Caco-2 (cell line): ENCODE measurements at regions not wholly inside any gene's neighbourhood (a gene's known extent, or its start where the extent isn't known, plus 50 kb on each side); places are given as distances from the start of the nearest gene placed in this dataset.

Source experiments
- BruUV-seq: library from RNA; stranded (reverse); fragments of 400-500 nt; replicated peaks from 2 replicates; lab custom pipeline; 2021; lab: Mats Ljungman, UMichigan
- CTCF ChIA-PET: fragments of 300-600 bp; sonication (Branson Sonifier 250); formaldehyde crosslinking; loops from one replicate; lab custom pipeline; 2022; ENCODE audit warnings: antibody characterized with exemption; lab: Charles Lee
- POLR2A ChIA-PET: fragments of 300-600 bp; sonication (Branson Sonifier 250); formaldehyde crosslinking; loops from one replicate; lab custom pipeline; 2022; ENCODE audit warnings: antibody characterized with exemption; lab: Charles Lee
- DNase-seq, 2 experiments: peaks; one replicate each; pipeline versions ENCODE4 v3.0.0 to v3.0.0-alpha.2; 2020 to 2022
- H3K27me3 ChIP-seq: replicated peaks from 2 replicates; pipeline ENCODE4 v1.6.0; 2011; ENCODE audit warnings: low read length; ENCODE audit not compliant: control insufficient read depth, insufficient read depth
- H3K36me3 ChIP-seq: 2 replicates; pipeline ENCODE4 v1.5.1; 2011; ENCODE audit warnings: low read length; ENCODE audit not compliant: control insufficient read depth, insufficient read depth
- H3K4me1 ChIP-seq: fragments of 250-450 bp; sonication (Bioruptor Pico); 2 replicates; pipeline ENCODE4 v1.5.1; 2020; ENCODE audit warnings: mild to moderate bottlenecking
- H3K4me3 ChIP-seq: 2 replicates; pipeline ENCODE4 v1.5.1; 2011; ENCODE audit warnings: low read depth, mild to moderate bottlenecking, control low read depth, low read length
- H3K9me3 ChIP-seq: fragments of 250-450 bp; sonication (Bioruptor Pico); 2 replicates; pipeline ENCODE4 v1.5.1; 2020; ENCODE audit warnings: mild to moderate bottlenecking, moderate library complexity
- H3K27ac Mint-ChIP-seq: one replicate; pipeline ENCODE4 v1.8.0; 2022; ENCODE audit warnings: mixed read lengths; ENCODE audit not compliant: unreplicated experiment
- H3K27me3 Mint-ChIP-seq: one replicate; pipeline ENCODE4 v1.8.0; 2022; ENCODE audit warnings: mixed read lengths; ENCODE audit not compliant: insufficient read depth, unreplicated experiment
- H3K36me3 Mint-ChIP-seq: one replicate; pipeline ENCODE4 v1.8.0; 2022; ENCODE audit warnings: mild to moderate bottlenecking, mixed read lengths; ENCODE audit not compliant: insufficient read depth, unreplicated experiment
- H3K4me1 Mint-ChIP-seq: one replicate; pipeline ENCODE4 v1.8.0; 2022; ENCODE audit warnings: low read depth, mixed read lengths; ENCODE audit not compliant: unreplicated experiment
- H3K4me3 Mint-ChIP-seq: one replicate; pipeline ENCODE4 v1.8.0; 2022; ENCODE audit warnings: mild to moderate bottlenecking, moderate library complexity, mixed read lengths; ENCODE audit not compliant: unreplicated experiment
- H3K9me3 Mint-ChIP-seq: one replicate; pipeline ENCODE4 v1.8.0; 2022; ENCODE audit warnings: mixed read lengths; ENCODE audit not compliant: unreplicated experiment
- intact Hi-C: fragments of 100-400 bp; cut with micrococcal nuclease; formaldehyde crosslinking; loops from one replicate; pipeline ENCODE4 v1.10.0; 2022; ENCODE audit not compliant: unreplicated experiment
- TF ChIP-seq, protein P1 (sequence below), 2 experiments: fragments of 200-600 bp in 1 of 2; IDR thresholded peaks; 1 replicate in 1 of 2; 2 replicates in 1 of 2; pipeline versions ENCODE4 v1.5.1 to v1.8.0; 2011 to 2022; ENCODE audit warnings: antibody characterized with exemption in 1 of 2, control low read depth in 1 of 2, inconsistent platforms in 1 of 2, low read depth in 1 of 2, low read length in 1 of 2, mild to moderate bottlenecking in 1 of 2, moderate library complexity in 1 of 2; ENCODE audit not compliant: insufficient read depth in 1 of 2, severe bottlenecking in 1 of 2, unreplicated experiment in 1 of 2

DNA sequence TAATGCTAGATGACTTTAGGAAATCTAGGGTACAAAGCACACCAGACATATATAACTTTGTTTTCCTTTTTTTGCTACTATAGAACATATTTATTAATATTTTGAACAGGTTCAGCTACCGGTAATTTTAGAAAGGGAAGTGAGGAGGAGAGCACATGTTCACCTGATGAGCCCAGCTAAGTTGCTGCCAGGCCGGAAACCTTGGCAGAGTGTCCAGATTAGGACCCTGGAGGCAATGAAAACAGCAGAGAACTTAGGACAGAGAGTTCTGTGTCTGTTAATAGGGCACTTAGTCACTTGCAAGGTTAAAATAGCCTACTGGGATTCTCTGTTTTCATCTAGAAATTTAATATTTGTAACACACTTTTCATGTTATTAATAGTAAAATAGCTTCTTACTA is 348.9 kb upstream of the CPEB2 start:
- no peaks in the 10 kb centered on the region for H3K36me3 ChIP-seq
- no peak for DNase-seq
- ChIA-PET POLR2A (no interaction called here), CTCF (no interaction called here)
- TF ChIP-seq, protein P1, sequence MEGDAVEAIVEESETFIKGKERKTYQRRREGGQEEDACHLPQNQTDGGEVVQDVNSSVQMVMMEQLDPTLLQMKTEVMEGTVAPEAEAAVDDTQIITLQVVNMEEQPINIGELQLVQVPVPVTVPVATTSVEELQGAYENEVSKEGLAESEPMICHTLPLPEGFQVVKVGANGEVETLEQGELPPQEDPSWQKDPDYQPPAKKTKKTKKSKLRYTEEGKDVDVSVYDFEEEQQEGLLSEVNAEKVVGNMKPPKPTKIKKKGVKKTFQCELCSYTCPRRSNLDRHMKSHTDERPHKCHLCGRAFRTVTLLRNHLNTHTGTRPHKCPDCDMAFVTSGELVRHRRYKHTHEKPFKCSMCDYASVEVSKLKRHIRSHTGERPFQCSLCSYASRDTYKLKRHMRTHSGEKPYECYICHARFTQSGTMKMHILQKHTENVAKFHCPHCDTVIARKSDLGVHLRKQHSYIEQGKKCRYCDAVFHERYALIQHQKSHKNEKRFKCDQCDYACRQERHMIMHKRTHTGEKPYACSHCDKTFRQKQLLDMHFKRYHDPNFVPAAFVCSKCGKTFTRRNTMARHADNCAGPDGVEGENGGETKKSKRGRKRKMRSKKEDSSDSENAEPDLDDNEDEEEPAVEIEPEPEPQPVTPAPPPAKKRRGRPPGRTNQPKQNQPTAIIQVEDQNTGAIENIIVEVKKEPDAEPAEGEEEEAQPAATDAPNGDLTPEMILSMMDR (IDR thresholded peaks at IDR 0.05; ENCODE audit: insufficient read depth in 1 of 2, low read depth in 1 of 2, low read length in 1 of 2, severe bottlenecking in 1 of 2, unreplicated experiment in 1 of 2) = no peak
- no peaks in the 10 kb centered on the region for H3K27me3 ChIP-seq
- H3K27ac Mint-ChIP-seq = no peak overlapping the region
- H3K9me3 ChIP-seq = no peaks in the 10 kb centered on the region
- H3K36me3 Mint-ChIP-seq = no peaks in the 10 kb centered on the region
- H3K4me1 Mint-ChIP-seq = no peaks in the 10 kb centered on the region
- H3K4me3 Mint-ChIP-seq = no peak overlapping the region
- intact Hi-C loops = no loop called here
- H3K27me3 Mint-ChIP-seq = no peaks in the 10 kb centered on the region
- no peak overlapping the region for H3K4me3 ChIP-seq
- no TSS peak for BruUV-seq
- no peaks in the 10 kb centered on the region for H3K4me1 ChIP-seq
- H3K9me3 Mint-ChIP-seq = peaks cover 17% of the 10 kb centered on the region

DNA sequence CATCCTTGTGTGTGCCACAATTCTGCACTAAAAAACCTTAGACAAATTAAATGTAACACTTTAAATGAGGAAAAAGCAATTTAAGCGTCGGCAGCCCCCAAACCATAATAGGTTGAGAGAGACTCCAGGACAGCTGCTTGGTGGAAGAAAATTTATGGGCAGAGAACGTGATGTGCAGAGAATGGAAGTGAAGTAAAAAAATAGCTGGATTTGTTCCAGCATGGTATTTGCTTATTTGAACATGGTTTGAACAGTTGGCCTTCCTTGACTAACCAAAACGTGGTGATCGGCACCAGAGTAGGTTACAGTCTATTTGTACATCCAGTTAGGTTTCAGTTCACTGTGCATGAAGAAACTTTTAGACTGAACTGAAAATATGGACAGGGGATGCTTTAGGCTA is 343.0 kb upstream of the CPEB2 start:
- H3K4me3 ChIP-seq = no peak overlapping the region
- Mint-ChIP-seq H3K4me1 (no peaks in the 10 kb centered on the region), H3K4me3 (no peak overlapping the region), H3K36me3 (no peaks in the 10 kb centered on the region), H3K9me3 (peaks cover 7% of the 10 kb centered on the region), H3K27ac (no peak overlapping the region), H3K27me3 (no peaks in the 10 kb centered on the region)
- no peaks in the 10 kb centered on the region for H3K4me1 ChIP-seq
- no peaks in the 10 kb centered on the region for H3K27me3 ChIP-seq
- DNase-seq = no peak
- ChIA-PET CTCF (no interaction called here), POLR2A (no interaction called here)
- H3K36me3 ChIP-seq = no peaks in the 10 kb centered on the region
- intact Hi-C loops = no loop called here
- BruUV-seq = no TSS peak
- H3K9me3 ChIP-seq = no peaks in the 10 kb centered on the region
- TF ChIP-seq, protein P1 (IDR thresholded peaks at IDR 0.05; ENCODE audit: insufficient read depth in 1 of 2, low read depth in 1 of 2, low read length in 1 of 2, severe bottlenecking in 1 of 2, unreplicated experiment in 1 of 2) = no peak

DNA sequence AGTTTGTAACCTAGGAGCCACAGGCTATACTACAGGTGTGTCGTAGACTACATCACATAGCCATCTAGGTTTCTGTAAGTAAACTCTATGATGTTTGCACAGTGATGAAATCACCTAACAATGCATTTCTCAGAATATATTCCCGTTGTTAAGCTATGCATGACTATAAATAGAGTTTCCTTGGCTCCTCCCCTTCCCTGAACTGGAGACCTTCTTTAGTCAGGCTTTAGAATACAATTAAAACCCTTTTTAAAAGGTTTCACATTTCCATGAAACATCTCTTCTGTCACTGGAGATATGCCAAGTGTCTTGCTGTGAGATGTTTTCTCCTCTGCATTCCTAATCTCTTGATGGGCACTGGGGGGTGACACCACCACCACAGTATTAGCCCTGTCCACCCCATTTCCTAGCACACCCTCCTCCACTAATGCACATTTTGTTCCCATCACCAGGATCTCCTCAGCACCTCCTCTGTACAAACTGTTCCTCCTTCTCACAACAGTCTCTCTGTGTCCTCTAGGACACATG is 334.6 kb upstream of the CPEB2 start:
- no peaks in the 10 kb centered on the region for H3K4me1 ChIP-seq
- intact Hi-C loops = no loop called here
- DNase-seq = no peak
- POLR2A ChIA-PET = no interaction called here
- TF ChIP-seq, protein P1 (IDR thresholded peaks at IDR 0.05; ENCODE audit: insufficient read depth in 1 of 2, low read depth in 1 of 2, low read length in 1 of 2, severe bottlenecking in 1 of 2, unreplicated experiment in 1 of 2) = no peak
- Mint-ChIP-seq H3K36me3 (no peaks in the 10 kb centered on the region), H3K9me3 (no peaks in the 10 kb centered on the region), H3K27ac (no peak overlapping the region), H3K4me1 (no peaks in the 10 kb centered on the region), H3K27me3 (no peaks in the 10 kb centered on the region), H3K4me3 (no peak overlapping the region)
- no peaks in the 10 kb centered on the region for H3K27me3 ChIP-seq
- H3K4me3 ChIP-seq = no peak overlapping the region
- no TSS peak for BruUV-seq
- H3K9me3 ChIP-seq = no peaks in the 10 kb centered on the region
- CTCF ChIA-PET = no interaction called here
- H3K36me3 ChIP-seq = no peaks in the 10 kb centered on the region
